ENCODE measurements at regions not wholly inside any gene's neighbourhood (a gene's known extent, or its start where the extent isn't known, plus 50 kb on each side); places are given as distances from the start of the nearest gene placed in this dataset.

- TF ChIP-seq POLR2AphosphoS5 (IDR thresholded peaks at IDR 0.05; ENCODE audit: low read depth, low read length) (no peak), POLR2A (IDR thresholded peaks at IDR 0.05; ENCODE audit: low read depth, low read length) (no peak), TAF1 (IDR thresholded peaks at IDR 0.05; ENCODE audit: low read depth, low read length) (no peak), PAX5 (IDR thresholded peaks at IDR 0.05; ENCODE audit: insufficient read depth, low read length, severe bottlenecking) (no peak), SPI1 (IDR thresholded peaks at IDR 0.05; ENCODE audit: low read depth, low read length) (no peak), POU2F2 (IDR thresholded peaks at IDR 0.05; ENCODE audit: low read depth, low read length) (no peak)
These were observed 298.4 kb upstream of the HS6ST1 start for GRCh38 chr2:128617029-128617590.
